Endothelial cell of hepatic sinusoid (primary cell): ENCODE measurements at regions not wholly inside any gene's neighbourhood (a gene's known extent, or its start where the extent isn't known, plus 50 kb on each side); places are given as distances from the start of the nearest gene placed in this dataset.
"Not testable (repeated sequence)": the region's sequence is repeated elsewhere in the genome, so short reads cannot be mapped to it uniquely, and the experiment has no call there.

ENCODE experiments used
- in situ Hi-C: cut with HindIII; loops from 2 replicates; pipeline ENCODE4 v1.10.0; 2017; ENCODE audit warnings: low sequenced_read_pairs

- in situ Hi-C loops: no loop called here
Observed at GRCh38 chr6:28008053-28008452, 51.0 kb downstream of the OR2B6 start.

- in situ Hi-C loops: loop anchor here (5.0 kb wide), 2 partner anchors 42 to 77 kb away; no protein-coding TSS in a partner anchor
Observed at GRCh38 chr6:28010526-28010925, 53.5 kb downstream of the OR2B6 start.

GRCh38 chr6:28011722-28012121, 54.7 kb downstream of the OR2B6 start:
- in situ Hi-C loops: loop anchor here (5.0 kb wide), 2 partner anchors 41 to 76 kb away; no protein-coding TSS in a partner anchor

DNA sequence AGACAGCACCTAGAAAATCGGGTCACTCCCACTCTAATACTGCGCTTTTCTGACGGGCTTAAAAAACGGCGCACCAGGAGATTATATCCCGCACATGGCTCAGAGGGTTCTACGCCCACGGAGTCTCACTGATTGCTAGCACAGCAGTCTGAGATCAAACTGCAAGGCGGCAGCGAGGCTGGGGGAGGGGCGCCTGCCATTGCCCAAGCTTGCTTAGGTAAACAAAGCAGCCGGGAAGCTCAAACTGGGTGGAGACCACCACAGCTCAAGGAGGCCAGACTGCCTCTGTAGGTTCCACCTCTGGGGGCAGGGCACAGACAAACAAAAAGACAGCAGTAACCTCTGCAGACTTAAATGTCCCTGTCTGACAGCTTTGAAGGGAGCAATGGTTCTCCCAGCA, 59.4 kb upstream of the ZNF165 start:
- in situ Hi-C loops: not testable (repeated sequence)

GRCh38 chr6:28022707-28023106, 57.7 kb upstream of the ZNF165 start:
- in situ Hi-C loops: not testable (repeated sequence)
